GM19467 (cell line): ENCODE measurements at regions not wholly inside any gene's neighbourhood (a gene's known extent, or its start where the extent isn't known, plus 50 kb on each side); places are given as distances from the start of the nearest gene placed in this dataset.
"Not testable (repeated sequence)": the region's sequence is repeated elsewhere in the genome, so short reads cannot be mapped to it uniquely, and the experiment has no call there.

ENCODE experiments used
- ATAC-seq: cut with Tn5 transposase; IDR thresholded peaks from one replicate; pipeline ENCODE4 v1.9.1; 2021; ENCODE audit warnings: mild to moderate bottlenecking, moderate library complexity; ENCODE audit not compliant: unreplicated experiment

DNA sequence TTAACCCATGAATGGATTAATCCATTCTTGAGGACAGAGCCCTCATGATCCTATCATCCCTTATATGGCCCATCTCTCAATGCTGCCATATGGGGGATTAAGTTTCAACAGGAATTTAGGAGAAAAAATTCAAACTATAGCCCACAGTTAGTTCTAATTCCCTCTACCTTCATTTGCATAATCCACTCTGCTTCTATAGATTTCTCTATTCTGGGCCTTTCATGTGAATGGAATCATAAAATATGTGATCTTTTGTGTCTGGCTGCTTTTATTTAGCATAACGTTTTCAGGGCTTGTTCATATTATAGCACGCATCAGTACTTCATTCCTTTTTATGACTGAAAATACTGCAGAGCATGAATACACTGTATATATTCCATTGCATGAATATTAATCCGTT, 55.4 kb downstream of the CTSL start:
- ATAC-seq, result no peak

DNA sequence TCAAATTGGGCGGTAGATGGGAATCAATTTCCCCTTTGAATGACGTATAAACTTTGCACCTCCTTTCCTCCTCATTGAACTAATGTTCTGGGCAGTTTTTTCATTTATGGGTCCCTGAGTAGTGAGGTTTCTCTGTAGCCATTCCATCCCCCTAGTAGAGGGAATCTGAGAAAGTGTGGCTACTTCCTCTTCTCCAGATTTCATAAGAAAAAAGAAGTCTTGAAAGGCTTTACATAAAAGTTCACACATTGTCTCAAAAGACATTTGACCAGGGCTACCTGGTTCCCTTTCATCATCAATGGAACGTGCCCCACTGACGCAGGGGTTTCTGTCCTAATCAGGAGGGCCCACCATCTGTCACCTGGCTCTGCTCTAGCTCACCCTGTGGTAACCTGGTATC, 57.3 kb downstream of the CTSL start:
- ATAC-seq, result no peak

DNA sequence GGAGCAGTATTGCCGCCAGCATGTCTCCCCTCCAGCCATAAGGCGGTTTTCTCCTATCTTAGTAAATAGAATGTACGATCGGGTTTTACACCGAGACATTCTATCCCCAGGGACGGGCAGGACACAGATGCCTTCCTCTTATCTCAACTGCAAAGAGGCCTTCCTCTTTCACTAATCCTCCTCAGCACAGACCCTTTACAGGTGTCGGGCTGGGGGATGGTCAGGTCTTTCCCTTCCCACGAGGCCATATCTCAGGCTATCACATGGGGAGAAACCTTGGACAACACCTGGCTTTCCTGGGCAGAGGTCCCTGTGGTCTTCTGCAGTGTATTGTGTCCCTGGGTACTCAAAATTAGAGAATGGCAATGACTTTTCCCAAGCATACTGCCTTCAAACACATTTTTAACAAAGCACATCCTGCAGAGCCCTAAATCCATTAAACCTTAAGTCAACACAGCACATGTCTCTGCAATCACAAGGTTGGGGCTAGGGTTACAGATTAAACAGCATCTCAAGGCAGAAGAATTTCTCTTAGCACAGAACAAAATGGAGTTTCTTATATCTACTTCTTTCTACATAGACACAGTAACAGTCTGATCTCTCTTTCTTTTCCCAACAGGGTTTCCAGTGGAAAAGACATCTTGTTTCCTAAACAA, 59.5 kb downstream of the CTSL start:
- not testable (repeated sequence) for ATAC-seq

DNA sequence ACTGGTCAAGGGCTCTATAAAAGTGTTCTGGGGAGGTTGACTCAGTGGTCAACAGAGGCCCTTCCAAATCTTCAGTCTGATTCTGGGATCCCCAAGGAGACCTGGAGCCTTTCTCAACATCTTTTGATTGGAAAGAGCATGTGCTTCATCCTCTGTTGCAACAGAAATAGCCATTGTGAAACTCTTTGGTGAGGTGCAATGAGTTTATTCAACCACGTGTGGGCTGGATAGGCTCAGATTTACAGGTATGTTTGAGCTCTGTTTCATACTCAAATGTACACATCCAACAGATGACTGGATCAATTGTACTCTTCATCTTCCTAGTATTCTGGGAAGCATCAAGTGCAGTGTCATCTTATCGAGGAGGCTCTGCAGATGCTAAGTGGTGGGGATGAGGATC, 60.5 kb downstream of the CTSL start:
- ATAC-seq, result no peak

DNA sequence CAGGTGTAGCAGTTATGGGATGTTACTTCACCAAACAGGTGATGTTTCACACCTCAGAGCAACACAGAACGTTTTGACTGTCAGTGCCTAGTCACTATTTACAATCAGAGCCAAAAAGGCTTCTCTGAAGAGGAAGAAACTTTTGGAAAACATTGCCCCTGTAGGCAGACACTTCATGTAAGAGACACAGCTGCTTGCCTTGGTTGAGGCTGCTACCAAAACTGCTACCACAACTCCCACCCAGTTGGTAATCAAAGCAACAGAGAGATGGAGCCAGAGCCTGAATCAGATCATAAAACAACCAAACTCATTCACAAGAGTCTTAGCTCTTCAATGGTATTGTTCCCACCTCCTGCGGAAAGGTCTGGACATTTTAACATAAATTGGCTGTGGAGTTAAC, 61.0 kb downstream of the CTSL start:
- ATAC-seq, result no peak

DNA sequence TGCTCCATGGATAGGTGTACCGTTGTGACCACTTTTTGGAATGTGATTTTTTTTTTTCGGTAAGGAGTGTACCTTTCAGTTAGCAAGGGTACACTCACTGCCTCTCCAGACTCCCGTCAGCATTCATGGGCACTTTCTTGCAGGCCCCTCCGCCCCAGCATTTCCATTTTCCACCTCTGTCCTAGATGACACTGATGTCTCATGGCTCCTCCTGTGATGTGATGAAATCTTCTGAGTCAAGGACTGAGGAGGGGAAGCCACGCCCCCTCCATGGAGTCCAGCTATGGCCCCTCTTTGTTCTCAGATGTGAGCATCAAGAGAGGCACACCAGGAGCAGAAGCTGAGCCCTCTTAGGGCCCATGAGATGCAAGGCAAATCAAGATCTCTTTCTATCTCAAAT, 61.8 kb downstream of the CTSL start:
- ATAC-seq, result no peak

DNA sequence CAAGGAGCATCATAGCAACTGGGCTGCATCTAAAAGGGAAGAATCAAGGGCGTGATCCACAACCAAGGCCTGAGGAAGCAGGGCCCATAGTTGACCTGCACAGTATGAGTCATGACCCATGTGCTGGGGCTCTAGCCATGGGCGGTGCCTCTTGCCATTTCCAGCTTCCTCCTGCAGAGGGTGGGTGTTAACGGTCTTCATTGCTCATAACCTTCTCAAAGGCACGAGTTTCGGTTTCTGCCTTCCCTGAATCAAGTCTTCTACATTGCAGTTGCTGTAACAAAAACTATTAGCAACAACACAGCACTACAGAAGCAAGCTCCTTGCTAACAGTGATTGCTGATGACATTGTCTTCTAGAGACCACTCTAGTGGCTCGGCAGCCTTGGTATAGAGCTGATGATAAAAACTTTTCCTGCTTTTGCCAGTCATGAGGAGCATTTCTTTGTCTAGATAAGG, 66.9 kb downstream of the CTSL start:
- ATAC-seq, result peak; percentile 92

DNA sequence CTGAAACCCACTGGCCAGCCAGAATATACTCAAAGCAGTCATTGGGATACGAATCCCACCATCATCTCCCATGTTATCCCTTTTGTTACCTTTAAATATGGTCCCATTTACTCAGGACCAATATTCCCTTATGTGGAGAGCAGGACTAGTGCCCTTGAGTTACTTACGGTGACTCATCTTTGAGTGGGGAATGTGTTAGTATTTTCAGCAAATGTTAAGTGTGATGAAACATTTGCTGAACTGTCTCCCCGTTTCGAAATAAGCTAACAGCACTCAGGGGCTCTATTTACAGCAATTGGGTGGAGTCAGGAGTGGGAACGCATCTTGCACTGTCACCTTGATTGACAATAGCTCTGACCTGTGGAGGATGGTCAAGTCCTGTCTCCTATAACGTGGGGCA, 67.4 kb downstream of the CTSL start:
- ATAC-seq, result no peak

- ATAC-seq, result no peak
These were observed 69.3 kb downstream of the CTSL start for GRCh38 chr9:87795178-87795577.

DNA sequence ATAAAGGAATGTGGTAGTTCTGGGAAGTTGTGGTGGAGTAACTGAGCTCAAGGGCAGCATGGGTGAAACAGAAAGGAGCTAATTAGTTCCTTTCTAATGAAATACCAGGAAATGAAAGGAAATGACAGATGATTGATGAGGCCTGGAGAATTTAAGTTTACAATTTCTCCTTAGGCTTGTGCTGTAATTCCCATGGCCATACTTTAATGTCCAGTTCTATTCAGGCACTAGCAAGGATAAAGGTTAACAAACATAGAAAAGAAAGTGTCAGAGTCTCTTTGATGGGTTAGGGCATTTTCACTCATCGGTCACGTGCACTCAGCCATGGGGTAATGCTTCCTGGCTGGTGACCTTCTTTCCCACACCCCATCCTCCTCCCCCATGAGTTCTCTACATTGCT, 70.3 kb downstream of the CTSL start:
- no peak for ATAC-seq

DNA sequence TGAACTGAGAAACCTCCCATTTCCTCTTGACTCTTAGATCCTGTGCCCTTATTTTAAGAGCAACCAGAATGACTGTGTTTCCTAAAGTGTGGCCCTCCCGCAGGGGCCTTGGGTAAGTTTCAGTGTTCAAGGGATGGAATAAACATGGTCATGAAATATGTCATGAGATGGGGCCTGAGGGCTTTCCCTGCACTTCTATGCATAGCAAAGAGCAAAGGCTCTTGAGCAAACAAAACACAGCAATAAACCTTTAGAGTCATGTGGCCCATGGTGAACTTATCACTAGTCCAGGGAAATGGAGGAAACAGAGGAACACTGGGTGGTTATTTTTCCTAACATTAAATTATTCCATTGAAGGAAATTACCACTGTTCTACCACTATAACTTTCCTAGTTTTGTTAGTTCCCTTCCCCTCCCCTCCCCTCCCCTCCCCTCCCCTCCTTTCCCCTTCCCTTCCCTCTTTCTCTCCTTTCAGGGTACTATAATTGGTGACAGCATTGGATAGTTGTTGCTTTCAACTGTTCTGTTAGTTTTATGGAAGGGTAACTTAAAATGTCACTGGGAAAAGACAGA, 72.4 kb downstream of the CTSL start:
- no peak for ATAC-seq

DNA sequence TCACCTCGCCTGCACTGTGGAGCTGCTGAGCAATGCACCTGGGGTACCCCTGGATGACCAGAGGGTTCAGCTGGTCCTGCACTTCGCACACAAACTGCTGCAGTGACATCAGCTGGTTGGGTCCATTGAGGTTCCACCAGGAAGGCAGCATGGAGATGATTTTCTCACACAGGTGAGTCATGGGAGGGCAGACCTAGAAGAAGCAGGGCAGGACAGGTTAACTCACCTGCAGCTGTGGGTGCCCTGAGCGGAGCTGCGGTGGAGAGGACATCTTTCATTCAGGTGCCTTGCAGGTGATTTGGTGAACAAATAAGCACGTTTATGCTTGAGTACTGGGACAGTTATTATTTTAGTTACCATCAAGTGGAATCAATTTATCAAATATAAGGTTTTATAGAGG, 73.6 kb downstream of the CTSL start:
- no peak for ATAC-seq

DNA sequence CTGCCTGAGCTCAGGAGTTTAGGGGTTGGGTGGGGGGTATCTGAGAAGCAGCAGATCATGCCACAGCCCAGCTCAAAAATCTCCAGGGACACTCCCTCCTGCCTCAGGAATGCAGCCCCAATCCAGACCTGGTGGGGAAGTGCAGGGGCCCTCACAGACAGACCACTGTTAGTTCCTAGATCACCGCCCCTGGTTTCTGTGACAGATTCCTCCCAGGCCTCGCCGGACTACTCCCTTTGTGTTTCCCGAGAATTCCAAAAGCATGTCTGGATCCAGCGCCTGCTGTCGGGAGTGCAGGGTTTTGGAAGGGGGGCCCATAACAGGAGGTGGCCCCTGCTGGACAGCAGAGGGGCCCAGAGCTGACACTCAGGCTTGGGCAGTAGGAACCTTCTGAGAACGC, 74.5 kb downstream of the CTSL start:
- ATAC-seq, result no peak

GRCh38 chr9:87801013-87801412, 75.1 kb downstream of the CTSL start:
- no peak for ATAC-seq

DNA sequence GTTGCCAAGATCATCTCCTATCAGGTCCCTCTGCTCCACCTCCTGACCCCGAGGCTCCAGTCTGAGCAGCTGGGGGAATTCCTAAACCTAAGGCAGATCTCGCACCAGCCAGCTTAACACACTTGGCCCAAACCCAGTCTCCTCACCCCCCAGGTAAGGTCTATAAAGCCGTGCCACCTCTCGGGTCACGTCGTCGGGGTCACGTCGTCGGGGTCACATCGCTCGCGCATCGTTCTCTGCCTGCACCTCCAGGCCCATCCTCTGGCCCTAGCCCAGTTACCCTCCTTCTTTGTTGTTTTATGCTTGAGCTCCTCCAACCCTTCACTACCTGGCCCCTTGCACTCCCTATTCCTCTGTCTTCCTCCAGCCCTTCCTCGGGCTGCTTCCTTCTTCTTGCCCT, 77.2 kb downstream of the CTSL start:
- ATAC-seq, result no peak

DNA sequence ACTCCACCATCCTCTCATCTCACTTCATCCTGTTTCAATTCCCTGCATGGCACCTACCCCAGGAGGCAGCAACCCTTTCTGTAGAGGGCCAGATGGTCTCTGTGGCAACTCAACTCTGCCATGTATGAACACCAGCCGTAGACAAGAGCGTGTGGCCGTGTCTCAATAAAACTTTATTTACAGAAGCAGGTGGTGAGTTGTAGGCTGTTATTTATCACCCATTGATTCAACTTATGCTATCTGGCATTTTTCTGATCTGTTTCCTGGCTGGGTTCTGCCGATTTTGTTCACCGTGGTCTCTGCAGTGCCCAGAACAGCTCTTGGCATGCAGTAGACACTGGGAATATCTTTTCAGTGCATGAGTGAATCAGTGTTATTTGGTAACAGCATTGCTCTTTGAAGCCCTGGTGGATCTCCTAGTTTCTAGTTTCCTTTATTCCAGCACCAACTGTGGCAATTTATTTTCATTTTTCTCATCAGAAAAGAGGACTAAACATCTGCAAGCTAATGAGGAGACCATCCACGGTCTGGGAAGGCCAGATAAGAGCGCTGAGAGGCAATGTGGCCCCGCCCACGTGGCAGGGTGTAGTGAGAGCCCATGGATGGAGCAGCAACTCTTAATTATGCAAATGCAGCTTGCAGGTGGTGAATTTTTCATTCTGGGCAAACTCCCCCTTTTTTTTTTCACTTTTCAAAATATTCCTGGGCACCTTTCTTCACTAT, 77.9 kb downstream of the CTSL start:
- ATAC-seq, result no peak

- no peak for ATAC-seq
These were observed 77.4 kb upstream of the SPATA31E1 start for GRCh38 chr9:87805259-87805658.

- ATAC-seq, result no peak
These were observed 72.7 kb upstream of the SPATA31E1 start for GRCh38 chr9:87810008-87810407.

GRCh38 chr9:87810679-87811178, 71.9 kb upstream of the SPATA31E1 start:
- no peak for ATAC-seq

GRCh38 chr9:87812375-87813118, 70.1 kb upstream of the SPATA31E1 start:
- no peak for ATAC-seq

DNA sequence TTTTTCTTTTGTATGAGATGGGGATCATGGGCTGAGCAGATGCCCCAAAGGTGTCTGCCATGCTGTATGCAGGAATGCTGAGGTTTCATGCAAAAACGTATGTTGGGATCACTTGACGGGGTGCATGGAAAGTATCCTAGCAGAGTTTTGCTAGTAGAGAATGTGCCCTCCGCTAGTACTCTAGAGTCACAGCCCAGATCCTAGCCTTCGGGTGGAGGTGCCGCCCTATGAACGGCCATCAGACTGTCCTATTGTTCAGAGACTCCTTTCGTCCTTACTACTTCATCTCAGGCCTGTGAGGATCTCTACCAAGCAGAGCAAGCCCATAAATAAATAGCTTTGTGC, 69.6 kb upstream of the SPATA31E1 start:
- no peak for ATAC-seq

DNA sequence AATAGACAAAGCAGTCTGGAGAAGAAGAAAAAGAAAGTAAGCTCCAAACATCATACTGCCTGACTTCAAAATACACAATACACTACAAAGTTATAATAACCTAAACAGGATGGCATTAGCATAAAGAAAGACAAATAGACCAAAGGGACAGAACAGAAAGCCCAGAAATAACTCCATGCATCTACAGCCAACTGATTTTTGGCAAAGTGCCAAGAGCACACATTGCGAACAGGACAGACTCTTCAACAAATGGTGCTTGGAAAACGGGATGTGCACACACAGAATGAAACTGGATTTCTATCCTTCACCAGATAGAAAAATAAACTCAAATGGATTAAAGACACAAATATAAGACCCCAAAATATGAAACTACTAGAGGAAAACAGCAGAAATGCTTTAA, 66.6 kb upstream of the SPATA31E1 start:
- no peak for ATAC-seq
